ENCODE measurements at regions not wholly inside any gene's neighbourhood (a gene's known extent, or its start where the extent isn't known, plus 50 kb on each side); places are given as distances from the start of the nearest gene placed in this dataset.

DNA sequence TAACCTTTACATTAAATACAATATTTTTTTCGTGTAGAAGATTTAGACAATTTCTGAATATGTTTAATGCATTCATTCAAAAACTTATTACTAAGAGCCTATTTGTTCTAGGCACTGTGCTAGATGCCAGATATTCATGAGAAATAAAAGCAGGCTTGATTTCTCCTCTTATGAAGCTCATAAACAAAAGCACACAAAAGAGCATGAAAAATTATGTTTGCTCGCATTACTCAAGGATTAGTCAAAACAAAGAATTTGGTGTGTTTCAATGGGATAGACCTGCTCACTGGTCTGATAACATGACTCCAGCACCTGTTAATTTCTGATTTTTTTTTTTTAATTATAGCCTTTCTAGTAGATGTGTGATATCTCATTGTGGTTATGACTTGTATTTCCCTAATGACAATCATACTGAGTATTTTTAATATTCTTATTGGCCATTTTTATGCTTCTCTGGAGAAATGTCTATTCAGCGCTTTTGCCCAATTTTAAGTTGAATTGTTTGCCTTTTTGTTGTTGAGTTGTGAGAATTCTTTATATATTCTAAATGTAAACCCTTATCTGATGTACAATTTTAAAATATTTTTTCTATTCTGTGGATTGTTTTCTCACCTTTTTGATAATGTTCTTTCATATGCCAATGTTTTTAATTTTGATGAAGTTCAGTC, 382.3 kb upstream of the ADGRL4 start:
- DNase-seq (ENCODE audit: low spot score): no peak

DNA sequence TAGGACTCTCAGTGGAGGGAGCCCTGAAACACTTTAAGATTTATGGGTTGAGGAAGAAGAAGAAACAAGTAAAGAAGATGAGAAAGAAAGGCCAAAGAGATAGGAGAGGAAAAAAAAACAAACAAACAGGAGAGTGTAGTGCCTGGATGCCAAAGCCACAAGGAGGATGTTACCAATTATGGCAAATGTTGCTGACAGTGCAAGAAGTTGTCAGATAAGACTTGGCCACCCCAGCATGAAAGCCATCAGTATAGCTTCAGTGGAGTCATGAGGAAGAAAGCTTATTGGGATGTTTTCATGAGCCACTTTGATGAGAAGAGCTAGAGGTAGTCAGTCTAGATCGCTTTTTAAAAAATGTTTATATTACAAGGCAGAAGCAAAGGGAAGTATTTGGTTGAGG, 380.2 kb upstream of the ADGRL4 start:
- DNase-seq (ENCODE audit: low spot score): no peak

DNA sequence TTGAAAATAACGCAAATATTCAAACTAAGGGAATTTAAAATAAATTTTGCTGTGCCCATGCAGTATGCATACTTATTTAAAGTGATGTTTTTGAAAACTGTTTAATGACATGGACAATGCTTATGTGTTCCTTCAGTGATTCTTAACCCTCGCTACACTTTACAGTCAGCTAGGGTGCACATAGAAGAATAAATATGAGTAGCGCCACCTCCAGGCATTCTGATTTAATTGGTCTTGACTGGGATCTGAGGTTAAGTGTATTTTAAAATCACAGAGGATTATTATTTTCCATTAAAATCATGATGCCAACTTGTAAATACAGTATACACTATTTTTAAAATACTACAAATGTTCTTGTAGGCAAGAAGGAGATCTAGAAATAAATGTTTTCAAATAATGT, 373.5 kb upstream of the ADGRL4 start:
- no peak for DNase-seq (ENCODE audit: low spot score)

DNA sequence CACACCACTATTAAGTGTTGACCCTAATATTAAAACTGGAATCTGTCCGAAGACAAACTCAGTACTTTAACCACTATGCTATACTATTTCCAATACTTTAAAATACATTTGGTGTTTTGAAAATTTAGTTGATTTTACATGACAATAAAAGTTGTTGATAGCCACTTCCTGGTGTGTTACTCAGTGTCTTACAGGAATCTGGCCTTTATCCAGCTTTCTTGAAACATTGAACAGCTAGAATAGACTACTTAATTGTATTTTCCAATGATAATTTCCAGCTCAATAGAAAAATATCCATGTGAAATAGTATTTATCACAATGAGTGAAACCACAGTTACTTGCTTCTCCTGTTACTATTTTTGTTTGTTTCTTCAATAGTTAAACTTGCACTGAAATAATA, 369.6 kb upstream of the ADGRL4 start:
- no peak for DNase-seq (ENCODE audit: low spot score)

DNA sequence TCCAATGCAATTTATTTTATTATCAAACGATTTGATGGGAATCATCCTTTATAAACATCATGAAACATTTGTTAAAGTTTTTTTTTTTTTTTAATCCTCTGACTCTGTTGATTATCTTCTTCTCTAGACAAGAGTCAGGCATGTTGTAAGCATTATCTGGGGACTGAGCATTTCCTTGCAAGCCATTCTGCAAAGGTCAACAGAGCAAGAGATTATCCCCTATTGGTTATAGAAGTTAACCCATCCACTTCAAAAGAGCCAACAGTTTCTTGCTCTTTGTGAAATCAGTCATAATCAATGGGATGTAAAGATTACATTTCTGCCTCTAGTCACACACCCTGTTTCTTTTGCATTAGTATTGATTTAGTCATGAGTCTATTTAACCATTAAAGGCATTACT, 368.8 kb upstream of the ADGRL4 start:
- DNase-seq (ENCODE audit: low spot score): no peak

DNA sequence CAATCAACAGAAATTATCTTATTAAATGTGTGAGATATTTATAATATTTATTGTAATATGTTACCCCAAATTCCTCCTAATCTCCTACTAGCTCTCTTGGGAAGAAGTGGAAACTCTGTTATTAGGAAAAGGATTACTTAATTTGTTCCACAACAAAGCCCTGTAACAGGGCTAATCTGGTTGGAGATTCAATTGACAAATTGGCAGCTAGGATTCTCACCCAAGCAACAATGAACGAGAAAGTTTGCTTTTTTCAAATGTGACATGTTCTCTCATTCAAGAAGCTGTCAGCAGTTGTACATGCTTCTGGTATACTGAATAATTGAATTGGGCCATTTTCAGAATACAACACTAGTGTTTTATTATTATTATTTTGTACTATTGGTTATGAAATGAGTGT, 367.9 kb upstream of the ADGRL4 start:
- no peak for DNase-seq (ENCODE audit: low spot score)

DNA sequence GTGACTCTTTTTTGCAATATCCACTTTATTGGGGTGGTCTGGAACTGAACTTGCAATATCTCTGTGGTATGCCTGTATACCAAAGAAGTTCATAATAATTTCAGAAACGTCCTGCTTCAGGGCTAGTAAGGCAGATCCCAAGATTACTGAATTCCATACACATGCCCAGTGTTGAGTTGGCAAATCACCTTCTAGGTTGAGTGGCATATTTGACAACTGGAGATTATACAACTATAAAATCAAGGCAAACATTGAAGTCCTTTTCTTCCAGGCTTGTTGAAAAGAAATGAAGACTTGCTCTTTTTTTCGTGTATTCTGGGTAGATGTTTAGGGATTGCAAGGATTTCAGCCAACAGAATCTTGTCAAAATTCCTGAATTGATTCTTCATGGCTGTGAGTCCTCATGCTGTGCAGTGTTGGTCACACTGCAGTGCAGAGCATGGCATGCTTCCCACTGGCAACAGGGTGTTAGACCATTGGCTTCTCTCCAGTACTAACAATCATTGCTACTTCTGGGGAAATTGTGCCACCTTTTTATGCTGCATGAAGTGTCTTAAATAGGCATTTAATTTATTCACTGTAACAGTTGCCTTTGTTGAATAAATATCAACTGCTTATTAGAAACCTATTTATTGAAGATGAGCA, 367.1 kb upstream of the ADGRL4 start:
- no peak for DNase-seq (ENCODE audit: low spot score)

DNA sequence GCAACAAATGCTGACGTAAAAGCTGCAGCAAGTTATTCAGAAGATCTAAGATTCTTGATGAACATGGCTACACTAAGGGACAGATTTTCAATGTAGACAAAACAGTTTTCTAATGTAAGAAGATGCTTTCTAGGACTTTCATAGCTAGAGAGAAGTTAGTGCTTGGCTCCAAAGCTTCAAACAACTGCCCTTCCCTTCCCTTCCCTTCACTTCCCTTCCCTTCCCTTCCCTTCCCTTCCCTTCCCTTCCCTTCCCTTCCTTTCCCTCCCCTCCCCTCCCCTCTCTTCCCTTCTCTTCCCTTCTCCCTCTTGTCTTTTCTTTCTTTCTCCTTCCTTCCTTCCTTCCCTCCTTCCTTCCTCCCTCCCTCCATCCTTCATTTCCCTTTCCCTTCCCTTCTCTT, 365.3 kb upstream of the ADGRL4 start:
- DNase-seq (ENCODE audit: low spot score): no peak

DNA sequence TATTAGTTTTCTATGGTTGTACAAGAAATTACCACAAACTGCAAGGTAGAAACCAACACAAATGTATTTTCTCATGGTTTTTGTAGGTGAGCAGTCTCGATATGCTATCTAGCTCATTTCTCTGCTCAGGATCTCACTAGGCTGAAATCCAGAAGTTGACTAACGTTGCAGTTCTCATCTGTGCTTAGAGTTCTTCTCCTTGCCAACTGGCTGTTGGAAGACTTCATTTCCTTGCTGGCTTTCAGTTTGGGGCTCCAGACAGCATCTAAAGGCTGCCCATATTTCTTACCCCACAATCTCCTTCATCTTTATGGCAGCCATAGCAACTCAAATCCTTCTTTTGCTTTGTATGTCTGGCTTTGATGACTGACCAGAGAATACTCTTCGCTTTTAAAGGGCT, 362.6 kb upstream of the ADGRL4 start:
- no peak for DNase-seq (ENCODE audit: low spot score)

DNA sequence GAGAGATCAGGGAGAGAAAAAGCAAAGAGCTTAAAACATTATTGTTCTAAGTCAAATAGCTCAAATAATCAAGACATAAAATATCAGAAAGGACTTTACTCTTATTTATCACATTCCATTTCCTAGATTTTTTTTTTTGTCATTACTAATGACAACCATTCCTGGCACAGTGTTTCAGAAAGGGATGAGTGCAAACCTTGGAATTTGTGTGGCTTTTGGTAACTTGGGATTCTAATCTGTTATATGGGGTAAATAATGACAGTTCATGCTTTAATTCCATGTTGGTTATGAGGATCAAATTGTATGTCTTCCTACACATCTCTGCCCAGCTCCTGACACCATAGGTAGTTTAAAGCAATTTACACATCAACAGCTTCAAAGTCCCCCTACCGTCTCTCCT, 358.4 kb upstream of the ADGRL4 start:
- no peak for DNase-seq (ENCODE audit: low spot score)

DNA sequence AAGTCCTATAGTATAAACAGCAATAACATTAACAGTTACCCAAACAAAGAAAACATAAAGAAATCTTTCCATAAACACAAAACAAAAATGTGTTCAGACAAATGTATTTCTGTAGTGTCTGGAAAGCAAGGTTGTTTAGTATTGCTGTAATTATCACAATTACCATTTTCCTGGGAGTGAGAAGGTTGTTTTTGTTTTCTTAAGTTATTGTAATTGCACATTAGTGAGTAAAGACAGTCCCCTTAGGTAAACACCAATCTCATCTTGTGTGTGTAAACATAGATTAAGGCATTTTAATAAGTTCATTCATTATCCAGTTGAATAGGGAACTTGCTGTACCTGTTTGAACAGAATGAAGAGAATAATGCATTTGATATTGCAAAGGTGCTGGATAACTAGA, 356.9 kb upstream of the ADGRL4 start:
- DNase-seq (ENCODE audit: low spot score): no peak

DNA sequence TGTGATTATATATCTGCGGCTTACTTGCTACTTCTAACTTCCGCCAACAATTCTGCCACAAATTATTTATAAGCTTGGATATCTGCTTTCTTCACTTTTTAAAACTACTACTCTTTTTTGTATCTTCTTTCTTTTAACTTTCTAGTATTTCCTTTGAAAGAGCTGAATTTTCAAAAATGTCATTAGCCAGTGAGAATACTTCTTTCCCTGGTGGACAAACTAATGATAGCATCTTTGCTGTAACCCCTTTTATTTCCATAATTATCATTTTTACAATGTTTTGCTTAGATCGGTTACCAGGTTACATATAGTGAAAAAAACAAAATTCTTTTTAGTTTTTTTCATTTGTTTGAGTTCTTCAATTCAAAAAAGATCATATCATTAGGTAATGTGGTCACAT, 355.9 kb upstream of the ADGRL4 start:
- DNase-seq (ENCODE audit: low spot score): no peak

DNA sequence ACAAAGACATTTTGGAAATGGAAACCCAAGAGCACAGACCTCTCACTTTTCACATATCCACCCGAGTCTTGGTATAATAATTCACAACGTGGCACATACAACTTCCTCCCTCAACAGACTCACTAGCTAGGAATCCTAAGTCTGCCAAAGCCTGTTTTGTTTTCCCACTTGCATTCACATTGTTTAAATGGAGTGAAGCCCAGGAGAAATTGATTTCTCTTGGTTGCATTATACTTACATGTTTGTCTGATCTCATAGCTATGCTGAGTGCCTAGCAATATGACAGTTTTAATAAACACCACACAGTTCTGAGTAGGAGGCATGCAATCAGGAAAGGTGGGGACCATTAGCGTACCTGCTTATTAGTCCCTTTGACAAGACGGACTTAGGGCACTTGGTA, 348.6 kb upstream of the ADGRL4 start:
- no peak for DNase-seq (ENCODE audit: low spot score)

DNA sequence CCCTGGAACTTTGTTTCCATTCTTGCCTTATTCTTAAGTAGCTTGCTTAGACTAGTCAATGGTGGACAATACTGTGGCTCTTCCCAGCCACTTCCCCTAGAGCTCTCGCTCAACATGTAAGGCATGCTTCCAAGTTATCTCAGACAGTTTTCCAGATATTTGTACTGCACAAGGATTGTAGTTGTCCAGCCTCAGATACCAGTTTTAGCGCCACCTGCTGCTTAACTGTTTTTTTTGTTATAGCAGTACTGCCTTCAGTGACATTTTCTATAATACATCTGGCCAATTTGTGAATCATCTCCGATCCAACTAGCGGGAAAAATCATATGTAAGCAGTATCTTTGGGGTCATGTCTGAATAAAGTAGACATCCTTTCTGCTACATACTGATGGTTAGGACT, 346.7 kb upstream of the ADGRL4 start:
- DNase-seq (ENCODE audit: low spot score): peak; percentile 2

DNA sequence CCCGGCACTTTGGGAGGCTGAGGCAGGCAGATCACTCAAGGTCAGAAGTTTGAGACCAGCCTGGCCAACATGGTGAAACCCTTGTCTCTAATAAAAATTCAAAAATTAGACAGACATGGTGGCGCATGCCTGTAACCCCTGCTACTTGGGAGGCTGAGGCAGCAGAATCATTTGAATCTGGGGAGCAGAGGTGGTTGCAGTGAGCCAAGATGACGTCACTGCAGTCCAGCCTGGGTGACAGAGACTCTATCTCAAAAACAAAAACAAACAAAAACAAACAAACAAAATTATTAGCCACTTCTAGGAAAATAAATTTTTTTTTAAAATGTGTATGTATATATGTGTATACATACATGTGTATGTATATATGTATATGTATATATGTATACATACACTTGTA, 320.3 kb upstream of the ADGRL4 start:
- DNase-seq (ENCODE audit: low spot score): no peak

DNA sequence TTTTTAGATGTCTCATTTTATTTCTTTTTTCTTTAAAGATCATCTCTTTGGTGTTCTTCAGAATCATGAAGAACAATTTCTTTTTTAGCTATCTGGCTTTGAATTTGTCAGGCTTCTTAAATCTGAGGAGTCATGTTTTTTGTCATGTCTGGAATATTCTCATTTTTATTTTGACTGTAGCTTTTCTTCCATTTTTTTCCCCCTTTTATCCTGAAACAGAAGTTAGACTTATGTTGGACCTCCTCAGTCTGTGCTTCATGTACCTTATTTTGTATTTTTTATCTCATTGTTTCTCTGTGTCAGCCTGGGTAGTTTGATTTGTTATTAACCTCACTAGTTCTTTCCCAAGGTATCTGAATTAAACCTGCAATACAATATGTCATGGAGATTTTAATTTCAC, 319.2 kb upstream of the ADGRL4 start:
- DNase-seq (ENCODE audit: low spot score): no peak

DNA sequence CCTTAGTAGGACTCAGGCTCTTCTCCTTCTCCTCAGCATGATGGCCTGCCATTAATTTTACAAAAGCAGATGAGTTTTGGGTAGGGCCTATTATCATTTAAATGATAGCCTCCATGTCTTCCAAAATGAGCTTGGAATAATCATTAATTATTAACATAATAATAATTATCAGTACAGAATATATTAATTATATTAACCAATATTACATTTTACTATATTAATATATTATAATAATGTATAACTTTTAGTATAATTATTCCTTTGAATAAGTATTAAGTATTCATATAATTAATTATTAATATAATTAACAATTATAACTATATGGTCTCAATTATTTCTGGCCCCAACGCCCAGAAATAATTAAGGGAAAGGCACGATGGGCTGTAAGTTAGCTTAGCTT, 318.6 kb upstream of the ADGRL4 start:
- DNase-seq (ENCODE audit: low spot score): no peak

DNA sequence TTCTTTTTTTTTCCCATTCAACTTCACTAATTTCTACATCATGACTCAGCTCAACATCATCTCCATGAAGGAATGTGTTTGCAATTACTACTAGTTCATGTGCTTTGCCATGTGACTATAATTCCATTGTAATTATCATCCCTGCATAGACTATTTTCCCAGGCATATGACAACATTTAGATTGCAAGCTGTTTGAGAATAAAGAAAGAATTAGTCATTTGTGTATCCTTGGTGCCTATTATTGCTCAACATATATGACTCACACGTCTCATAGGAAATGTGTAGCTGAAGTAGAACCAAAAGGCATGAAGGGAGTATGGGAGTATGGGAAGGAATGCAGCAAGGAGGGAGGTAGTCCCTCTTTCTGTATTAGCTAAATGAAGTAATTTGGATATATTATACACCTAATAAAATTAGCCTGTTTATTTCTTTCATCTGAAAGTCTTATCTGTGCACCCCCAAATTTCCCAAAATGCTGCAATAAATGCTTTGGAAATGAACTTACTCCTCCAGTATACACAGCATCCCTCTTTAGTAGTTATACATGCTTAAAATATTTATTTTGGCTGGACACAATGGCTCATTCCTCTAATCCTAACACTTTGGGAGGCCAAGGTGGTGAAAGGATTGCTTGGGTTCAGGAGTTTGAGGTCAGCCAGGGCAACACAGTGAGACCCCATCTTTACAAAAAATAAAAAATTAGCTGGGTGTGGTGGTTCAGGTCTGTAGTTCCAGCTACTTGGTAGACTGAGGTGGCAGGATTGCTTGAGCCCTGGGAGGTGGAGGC, 316.9 kb upstream of the ADGRL4 start:
- DNase-seq (ENCODE audit: low spot score): no peak

DNA sequence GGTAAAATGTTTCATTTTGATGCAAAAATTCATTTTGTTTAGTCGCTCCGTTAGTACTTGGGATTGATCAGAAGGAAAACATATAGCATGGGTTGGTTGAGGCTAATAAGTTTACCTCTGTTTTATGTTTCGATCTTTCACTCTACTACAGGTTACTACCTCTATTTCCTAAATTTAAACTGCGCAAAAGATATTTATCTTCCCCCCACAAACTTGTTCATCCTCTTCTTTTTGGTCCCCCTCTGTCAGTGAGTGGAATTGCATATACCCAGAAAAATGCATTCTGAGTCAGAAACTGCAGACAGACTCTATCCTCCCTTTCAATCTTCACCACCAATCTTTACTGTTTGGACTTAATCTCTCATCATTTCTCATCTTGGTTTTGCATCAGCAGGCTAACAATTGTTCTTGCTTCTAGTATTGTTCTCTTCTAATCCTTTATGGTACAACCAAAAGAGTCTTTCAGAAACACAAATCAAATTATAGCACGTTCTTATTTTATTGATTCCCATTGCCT, 316.0 kb upstream of the ADGRL4 start:
- no peak for DNase-seq (ENCODE audit: low spot score)

DNA sequence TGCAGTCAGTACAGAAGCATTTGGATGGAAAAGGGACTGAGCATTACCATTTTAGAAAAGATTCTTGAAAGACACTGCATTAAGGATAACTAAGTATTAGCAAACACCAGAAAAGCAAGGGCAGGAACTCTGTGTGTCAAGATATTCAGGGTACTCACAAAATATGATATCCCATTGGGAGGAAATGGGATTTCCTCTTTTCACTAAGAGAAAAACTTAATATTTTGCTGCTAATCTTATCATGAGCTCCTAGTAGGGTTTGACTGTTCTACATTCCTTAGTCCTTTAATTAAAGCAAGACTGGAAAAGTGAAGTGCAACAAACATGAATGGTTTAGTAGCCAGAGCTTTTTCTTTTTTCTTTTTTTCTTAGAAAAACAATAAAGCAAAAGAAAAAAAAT, 305.9 kb upstream of the ADGRL4 start:
- no peak for DNase-seq (ENCODE audit: low spot score)

DNA sequence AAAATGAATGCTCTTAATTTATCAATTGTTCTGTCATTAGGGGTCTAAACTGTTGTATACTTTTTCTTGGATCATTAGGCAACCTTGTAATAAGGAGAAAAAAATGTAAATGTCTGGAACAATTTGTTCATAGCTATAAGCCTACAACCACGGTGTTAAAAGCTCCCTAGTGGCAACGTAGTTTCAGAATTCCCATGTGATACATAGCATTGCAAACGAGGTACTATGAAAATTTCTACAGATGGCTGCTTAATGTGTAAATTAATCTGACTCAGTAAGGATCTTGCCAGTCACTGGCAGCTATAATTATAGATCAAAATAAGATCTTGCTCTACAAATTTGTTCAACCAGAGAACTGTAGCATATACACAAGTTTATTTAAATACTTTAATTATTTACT, 304.1 kb upstream of the ADGRL4 start:
- no peak for DNase-seq (ENCODE audit: low spot score)

DNA sequence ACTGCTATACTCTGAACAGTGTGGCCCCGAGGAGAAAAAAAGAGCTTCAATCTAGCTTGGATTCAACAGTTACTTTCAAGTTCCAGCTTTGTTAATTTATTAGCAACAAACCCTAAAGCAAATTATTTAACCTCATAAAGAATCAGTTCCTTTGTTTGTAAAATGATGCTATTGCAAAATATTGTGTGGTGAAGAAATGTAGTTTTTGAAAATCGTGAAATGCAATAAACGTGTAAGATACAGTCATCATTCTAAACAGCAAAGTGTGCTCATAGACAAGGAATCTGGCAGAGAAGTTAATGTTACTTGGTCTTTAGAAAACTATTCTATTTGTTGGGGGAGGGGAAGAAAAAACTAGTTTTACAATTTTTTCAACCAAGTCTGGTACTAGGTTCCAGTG, 297.6 kb upstream of the ADGRL4 start:
- no peak for DNase-seq (ENCODE audit: low spot score)

DNA sequence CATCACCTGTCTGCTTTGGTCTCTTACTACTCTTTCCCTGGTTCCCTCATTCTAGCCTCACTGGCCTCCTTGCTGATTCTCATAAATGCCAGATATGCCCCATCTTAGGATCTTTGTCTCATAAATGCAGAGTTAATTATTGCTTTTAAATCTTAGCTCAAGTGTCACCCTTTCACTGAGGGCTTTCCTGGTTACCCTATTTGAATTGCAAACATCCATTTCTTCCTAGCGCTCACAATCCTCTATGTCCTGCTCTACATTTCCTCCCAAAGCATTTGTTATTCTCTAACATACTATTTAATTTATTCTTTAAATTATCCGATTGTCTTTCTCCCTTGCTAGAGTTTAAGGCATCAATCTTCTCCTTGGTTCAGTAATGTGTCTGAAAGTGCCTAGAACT, 296.5 kb upstream of the ADGRL4 start:
- no peak for DNase-seq (ENCODE audit: low spot score)
